ENCODE measurements at regions not wholly inside any gene's neighbourhood (a gene's known extent, or its start where the extent isn't known, plus 50 kb on each side); places are given as distances from the start of the nearest gene placed in this dataset.

GRCh38 chr1:193516755-193517388 is 330.5 kb upstream of the B3GALT2 start:
- Histone ChIP-seq H2AFZ (no peak overlapping the region), H3K4me2 (no peak overlapping the region), H3K4me1 (ENCODE audit: insufficient read depth) (no peaks in the 10 kb centered on the region), H3K36me3 (replicated peaks; ENCODE audit: insufficient read depth, low read depth) (no peaks in the 10 kb centered on the region), H3K9me3 (ENCODE audit: low read depth) (no peaks in the 10 kb centered on the region), H3K27ac (no peak overlapping the region), H3K9me2 (replicated peaks; ENCODE audit: insufficient read depth) (no peaks in the 10 kb centered on the region), H3K79me2 (no peaks in the 10 kb centered on the region), H3K4me3 (no peak overlapping the region), H4K20me1 (ENCODE audit: insufficient read depth, poor library complexity, severe bottlenecking) (no peaks in the 10 kb centered on the region), H3K27me3 (no peaks in the 10 kb centered on the region)
- TF ChIP-seq, protein P1, sequence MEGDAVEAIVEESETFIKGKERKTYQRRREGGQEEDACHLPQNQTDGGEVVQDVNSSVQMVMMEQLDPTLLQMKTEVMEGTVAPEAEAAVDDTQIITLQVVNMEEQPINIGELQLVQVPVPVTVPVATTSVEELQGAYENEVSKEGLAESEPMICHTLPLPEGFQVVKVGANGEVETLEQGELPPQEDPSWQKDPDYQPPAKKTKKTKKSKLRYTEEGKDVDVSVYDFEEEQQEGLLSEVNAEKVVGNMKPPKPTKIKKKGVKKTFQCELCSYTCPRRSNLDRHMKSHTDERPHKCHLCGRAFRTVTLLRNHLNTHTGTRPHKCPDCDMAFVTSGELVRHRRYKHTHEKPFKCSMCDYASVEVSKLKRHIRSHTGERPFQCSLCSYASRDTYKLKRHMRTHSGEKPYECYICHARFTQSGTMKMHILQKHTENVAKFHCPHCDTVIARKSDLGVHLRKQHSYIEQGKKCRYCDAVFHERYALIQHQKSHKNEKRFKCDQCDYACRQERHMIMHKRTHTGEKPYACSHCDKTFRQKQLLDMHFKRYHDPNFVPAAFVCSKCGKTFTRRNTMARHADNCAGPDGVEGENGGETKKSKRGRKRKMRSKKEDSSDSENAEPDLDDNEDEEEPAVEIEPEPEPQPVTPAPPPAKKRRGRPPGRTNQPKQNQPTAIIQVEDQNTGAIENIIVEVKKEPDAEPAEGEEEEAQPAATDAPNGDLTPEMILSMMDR (IDR thresholded peaks at IDR 0.05; ENCODE audit: poor library complexity): no peak
- TF ChIP-seq EZH2phosphoT487 (IDR thresholded peaks at IDR 0.05; ENCODE audit: low read depth, severe bottlenecking, unreplicated experiment) (no peak), EZH2 (IDR thresholded peaks at IDR 0.05; ENCODE audit: borderline replicate concordance) (no peak)
- 95% methylated on average over 5 of the region's 5 CpGs for WGBS (ENCODE audit: low lambda C conversion rate, missing lambda C conversion rate)
- DNase-seq (ENCODE audit: low spot score): no peak

- H3K9me3 ChIP-seq (ENCODE audit: low read depth): no peaks in the 10 kb centered on the region
- H4K20me1 ChIP-seq (ENCODE audit: insufficient read depth, poor library complexity, severe bottlenecking): no peaks in the 10 kb centered on the region
- H3K36me3 ChIP-seq (replicated peaks; ENCODE audit: insufficient read depth, low read depth): no peaks in the 10 kb centered on the region
- H3K79me2 ChIP-seq: no peaks in the 10 kb centered on the region
- DNase-seq (ENCODE audit: low spot score): no peak
- H2AFZ ChIP-seq: no peak overlapping the region
- 97% methylated on average over 4 of the region's 4 CpGs for WGBS (ENCODE audit: low lambda C conversion rate, missing lambda C conversion rate)
- H3K4me3 ChIP-seq: no peak overlapping the region
- H3K9me2 ChIP-seq (replicated peaks; ENCODE audit: insufficient read depth): no peaks in the 10 kb centered on the region
- no peaks in the 10 kb centered on the region for H3K4me1 ChIP-seq (ENCODE audit: insufficient read depth)
- H3K27me3 ChIP-seq: no peaks in the 10 kb centered on the region
- TF ChIP-seq EZH2phosphoT487 (IDR thresholded peaks at IDR 0.05; ENCODE audit: low read depth, severe bottlenecking, unreplicated experiment) (no peak), EZH2 (IDR thresholded peaks at IDR 0.05; ENCODE audit: borderline replicate concordance) (no peak)
- TF ChIP-seq, protein P1 (IDR thresholded peaks at IDR 0.05; ENCODE audit: poor library complexity): no peak
- no peak overlapping the region for H3K4me2 ChIP-seq
- no peak overlapping the region for H3K27ac ChIP-seq
Measured at GRCh38 chr1:193514397-193514796, 328.0 kb upstream of the B3GALT2 start.

- 98% methylated on average over 2 of the region's 2 CpGs for whole genome bisulfite sequencing (ENCODE audit: low lambda C conversion rate, missing lambda C conversion rate)
Measured at GRCh38 chr1:193513032-193513431, 326.6 kb upstream of the B3GALT2 start.

More at GRCh38 chr1:193513032-193513431, 326.6 kb upstream of the B3GALT2 start:
- TF ChIP-seq, protein P1 (IDR thresholded peaks at IDR 0.05; ENCODE audit: poor library complexity): no peak
- no peak for TF ChIP-seq EZH2phosphoT487 (IDR thresholded peaks at IDR 0.05; ENCODE audit: low read depth, severe bottlenecking, unreplicated experiment)
- no peak for TF ChIP-seq EZH2 (IDR thresholded peaks at IDR 0.05; ENCODE audit: borderline replicate concordance)
- no peaks in the 10 kb centered on the region for H3K4me1 ChIP-seq (ENCODE audit: insufficient read depth)
- H3K4me2 ChIP-seq: no peak overlapping the region
- DNase-seq (ENCODE audit: low spot score): no peak
- no peak overlapping the region for H3K27ac ChIP-seq
- H3K79me2 ChIP-seq: no peaks in the 10 kb centered on the region
- H2AFZ ChIP-seq: no peak overlapping the region
- H3K27me3 ChIP-seq: no peaks in the 10 kb centered on the region
- H3K36me3 ChIP-seq (replicated peaks; ENCODE audit: insufficient read depth, low read depth): no peaks in the 10 kb centered on the region
- no peak overlapping the region for H3K4me3 ChIP-seq
- no peaks in the 10 kb centered on the region for H3K9me3 ChIP-seq (ENCODE audit: low read depth)
- no peaks in the 10 kb centered on the region for H4K20me1 ChIP-seq (ENCODE audit: insufficient read depth, poor library complexity, severe bottlenecking)
- H3K9me2 ChIP-seq (replicated peaks; ENCODE audit: insufficient read depth): no peaks in the 10 kb centered on the region
